Caco-2 (cell line): ENCODE measurements at regions not wholly inside any gene's neighbourhood (a gene's known extent, or its start where the extent isn't known, plus 50 kb on each side); places are given as distances from the start of the nearest gene placed in this dataset.
"Not testable (repeated sequence)": the region's sequence is repeated elsewhere in the genome, so short reads cannot be mapped to it uniquely, and the experiment has no call there.

ENCODE experiments used
- BruUV-seq: library from RNA; stranded (reverse); fragments of 400-500 nt; replicated peaks from 2 replicates; lab custom pipeline; 2021; lab: Mats Ljungman, UMichigan
- CTCF ChIA-PET: fragments of 300-600 bp; sonication (Branson Sonifier 250); formaldehyde crosslinking; loops from one replicate; lab custom pipeline; 2022; ENCODE audit warnings: antibody characterized with exemption; lab: Charles Lee
- POLR2A ChIA-PET: fragments of 300-600 bp; sonication (Branson Sonifier 250); formaldehyde crosslinking; loops from one replicate; lab custom pipeline; 2022; ENCODE audit warnings: antibody characterized with exemption; lab: Charles Lee
- DNase-seq, 2 experiments: peaks; one replicate each; pipeline versions ENCODE4 v3.0.0 to v3.0.0-alpha.2; 2020 to 2022
- H3K27me3 ChIP-seq: replicated peaks from 2 replicates; pipeline ENCODE4 v1.6.0; 2011; ENCODE audit warnings: low read length; ENCODE audit not compliant: control insufficient read depth, insufficient read depth
- H3K36me3 ChIP-seq: 2 replicates; pipeline ENCODE4 v1.5.1; 2011; ENCODE audit warnings: low read length; ENCODE audit not compliant: control insufficient read depth, insufficient read depth
- H3K4me1 ChIP-seq: fragments of 250-450 bp; sonication (Bioruptor Pico); 2 replicates; pipeline ENCODE4 v1.5.1; 2020; ENCODE audit warnings: mild to moderate bottlenecking
- H3K4me3 ChIP-seq: 2 replicates; pipeline ENCODE4 v1.5.1; 2011; ENCODE audit warnings: low read depth, mild to moderate bottlenecking, control low read depth, low read length
- H3K9me3 ChIP-seq: fragments of 250-450 bp; sonication (Bioruptor Pico); 2 replicates; pipeline ENCODE4 v1.5.1; 2020; ENCODE audit warnings: mild to moderate bottlenecking, moderate library complexity
- H3K27ac Mint-ChIP-seq: one replicate; pipeline ENCODE4 v1.8.0; 2022; ENCODE audit warnings: mixed read lengths; ENCODE audit not compliant: unreplicated experiment
- H3K27me3 Mint-ChIP-seq: one replicate; pipeline ENCODE4 v1.8.0; 2022; ENCODE audit warnings: mixed read lengths; ENCODE audit not compliant: insufficient read depth, unreplicated experiment
- H3K36me3 Mint-ChIP-seq: one replicate; pipeline ENCODE4 v1.8.0; 2022; ENCODE audit warnings: mild to moderate bottlenecking, mixed read lengths; ENCODE audit not compliant: insufficient read depth, unreplicated experiment
- H3K4me1 Mint-ChIP-seq: one replicate; pipeline ENCODE4 v1.8.0; 2022; ENCODE audit warnings: low read depth, mixed read lengths; ENCODE audit not compliant: unreplicated experiment
- H3K4me3 Mint-ChIP-seq: one replicate; pipeline ENCODE4 v1.8.0; 2022; ENCODE audit warnings: mild to moderate bottlenecking, moderate library complexity, mixed read lengths; ENCODE audit not compliant: unreplicated experiment
- H3K9me3 Mint-ChIP-seq: one replicate; pipeline ENCODE4 v1.8.0; 2022; ENCODE audit warnings: mixed read lengths; ENCODE audit not compliant: unreplicated experiment
- CTCF ChIP-seq, 2 experiments: fragments of 200-600 bp in 1 of 2; IDR thresholded peaks; 1 replicate in 1 of 2; 2 replicates in 1 of 2; pipeline versions ENCODE4 v1.5.1 to v1.8.0; 2011 to 2022; ENCODE audit warnings: antibody characterized with exemption in 1 of 2, control low read depth in 1 of 2, inconsistent platforms in 1 of 2, low read depth in 1 of 2, low read length in 1 of 2, mild to moderate bottlenecking in 1 of 2, moderate library complexity in 1 of 2; ENCODE audit not compliant: insufficient read depth in 1 of 2, severe bottlenecking in 1 of 2, unreplicated experiment in 1 of 2
- intact Hi-C: fragments of 100-400 bp; cut with micrococcal nuclease; formaldehyde crosslinking; loops from one replicate; pipeline ENCODE4 v1.10.0; 2022; ENCODE audit not compliant: unreplicated experiment

DNA sequence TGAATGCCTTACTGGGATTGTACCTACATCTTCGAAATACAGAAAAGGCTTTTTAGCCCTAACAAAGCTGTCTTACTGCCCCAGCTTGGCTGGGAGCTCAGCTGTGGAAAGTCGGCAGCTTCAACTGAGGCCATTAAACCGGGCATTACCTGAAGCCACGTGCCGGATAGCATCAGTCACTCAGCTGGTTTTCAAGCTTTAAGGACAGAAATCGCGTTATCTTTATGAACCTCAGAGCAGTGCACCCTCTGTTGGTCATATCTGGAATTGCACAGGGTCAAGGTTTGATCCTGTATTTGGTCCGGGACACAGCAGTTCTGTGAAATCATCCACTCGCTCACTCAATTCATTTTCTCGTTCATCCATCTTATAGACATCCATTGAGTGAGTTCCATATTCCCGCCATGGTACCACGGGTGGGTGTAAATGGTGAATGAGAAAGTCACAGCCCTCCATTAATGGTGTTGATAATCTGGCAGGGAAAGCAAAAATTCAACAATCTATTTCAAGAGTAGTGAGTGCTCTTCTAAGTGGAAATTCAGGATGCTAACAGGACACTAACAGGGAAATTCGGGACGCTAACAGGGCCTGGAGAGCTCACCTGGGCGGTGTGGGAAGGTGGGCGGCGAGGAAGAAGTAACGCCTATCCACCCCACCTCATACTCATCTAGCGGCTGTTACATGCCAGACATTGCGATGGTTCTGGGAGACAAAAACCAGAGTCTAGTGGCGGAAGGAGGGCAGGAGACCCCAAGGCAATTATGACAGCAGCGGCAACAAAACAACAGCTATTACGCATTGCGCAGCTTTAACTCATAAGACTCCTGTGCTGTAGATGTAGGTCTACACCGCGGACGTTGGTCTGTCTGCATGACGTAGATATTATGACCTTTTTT, 60.6 kb upstream of the TCL1A start:
- intact Hi-C loops = loop anchor here (1.0 kb wide), 2 partner anchors 165 to 213 kb away; no protein-coding TSS in a partner anchor
- peak; percentile 53 to 62 for DNase-seq
- H3K27ac Mint-ChIP-seq = no peak overlapping the region
- BruUV-seq = no TSS peak
- TF ChIP-seq CTCF (IDR thresholded peaks at IDR 0.05; ENCODE audit: insufficient read depth in 1 of 2, low read depth in 1 of 2, low read length in 1 of 2, severe bottlenecking in 1 of 2, unreplicated experiment in 1 of 2) = peak; percentile 75 to 79
- no peaks in the 10 kb centered on the region for H3K36me3 ChIP-seq
- H3K4me1 ChIP-seq = no peaks in the 10 kb centered on the region
- POLR2A ChIA-PET = interaction anchor here (0.6 kb wide), 1 partner anchor 733 kb away, joined by 14 read pairs; no protein-coding TSS in a partner anchor
- no peaks in the 10 kb centered on the region for H3K9me3 ChIP-seq
- no peaks in the 10 kb centered on the region for H3K27me3 ChIP-seq
- peaks cover 20% of the 10 kb centered on the region for H3K27me3 Mint-ChIP-seq
- CTCF ChIA-PET = interaction anchor here (0.6 to 1.4 kb wide), 8 partner anchors 15 to 271 kb away, joined by 3 to 9 read pairs (median 4); partner anchors contain the start of gene GLRX5
- no peaks in the 10 kb centered on the region for H3K4me1 Mint-ChIP-seq
- H3K36me3 Mint-ChIP-seq = no peaks in the 10 kb centered on the region
- H3K4me3 ChIP-seq = no peak overlapping the region
- no peak overlapping the region for H3K4me3 Mint-ChIP-seq
- no peaks in the 10 kb centered on the region for H3K9me3 Mint-ChIP-seq

GRCh38 chr14:95770777-95771176, 56.9 kb upstream of the TCL1A start:
- no peaks in the 10 kb centered on the region for H3K4me1 Mint-ChIP-seq
- H3K9me3 Mint-ChIP-seq = no peaks in the 10 kb centered on the region
- H3K36me3 ChIP-seq = no peaks in the 10 kb centered on the region
- H3K4me1 ChIP-seq = no peaks in the 10 kb centered on the region
- H3K27me3 ChIP-seq = no peaks in the 10 kb centered on the region
- H3K4me3 ChIP-seq = no peak overlapping the region
- H3K27ac Mint-ChIP-seq = no peak overlapping the region
- no TSS peak for BruUV-seq
- H3K36me3 Mint-ChIP-seq = no peaks in the 10 kb centered on the region
- H3K9me3 ChIP-seq = no peaks in the 10 kb centered on the region
- POLR2A ChIA-PET = no interaction called here
- H3K4me3 Mint-ChIP-seq = no peak overlapping the region
- no peak for DNase-seq
- CTCF ChIA-PET = no interaction called here
- peaks cover 25% of the 10 kb centered on the region for H3K27me3 Mint-ChIP-seq
- intact Hi-C loops = no loop called here
- TF ChIP-seq CTCF (IDR thresholded peaks at IDR 0.05; ENCODE audit: insufficient read depth in 1 of 2, low read depth in 1 of 2, low read length in 1 of 2, severe bottlenecking in 1 of 2, unreplicated experiment in 1 of 2) = no peak

DNA sequence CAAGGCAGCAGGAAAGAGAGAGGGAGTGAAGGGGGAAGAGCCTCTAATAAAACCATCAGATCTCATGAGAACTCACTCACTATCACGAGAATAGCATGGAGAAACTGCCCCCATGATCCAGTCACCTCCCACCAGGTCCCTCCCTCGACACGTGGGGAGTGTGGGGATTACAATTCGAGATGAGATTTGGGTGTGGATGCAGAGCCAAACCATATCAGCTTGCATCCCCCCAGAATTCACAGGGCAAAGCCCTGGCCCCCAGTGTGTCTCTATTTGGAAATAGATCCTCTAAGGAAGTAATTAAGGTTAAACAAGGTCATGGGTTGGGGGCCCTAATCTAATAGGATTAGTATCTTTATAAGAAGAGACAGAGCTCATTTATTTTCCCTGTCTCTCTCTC, 56.1 kb upstream of the TCL1A start:
- Histone ChIP-seq H3K36me3 (no peaks in the 10 kb centered on the region), H3K4me3 (no peak overlapping the region), H3K9me3 (no peaks in the 10 kb centered on the region), H3K27me3 (no peaks in the 10 kb centered on the region), H3K4me1 (no peaks in the 10 kb centered on the region)
- no peak for TF ChIP-seq CTCF (IDR thresholded peaks at IDR 0.05; ENCODE audit: insufficient read depth in 1 of 2, low read depth in 1 of 2, low read length in 1 of 2, severe bottlenecking in 1 of 2, unreplicated experiment in 1 of 2)
- Mint-ChIP-seq H3K9me3 (no peaks in the 10 kb centered on the region), H3K4me1 (no peaks in the 10 kb centered on the region), H3K4me3 (no peak overlapping the region), H3K36me3 (no peaks in the 10 kb centered on the region), H3K27me3 (peaks cover 21% of the 10 kb centered on the region), H3K27ac (no peak overlapping the region)
- POLR2A ChIA-PET = no interaction called here
- intact Hi-C loops = no loop called here
- DNase-seq = no peak
- CTCF ChIA-PET = interaction anchor here (1.1 kb wide), 1 partner anchor 207 kb away, joined by 3 read pairs; no protein-coding TSS in a partner anchor
- no TSS peak for BruUV-seq

- BruUV-seq, H3K27ac Mint-ChIP-seq, H3K4me3 Mint-ChIP-seq, H3K27me3 ChIP-seq, intact Hi-C loops, H3K9me3 Mint-ChIP-seq, H3K36me3 ChIP-seq, H3K36me3 Mint-ChIP-seq, H3K9me3 ChIP-seq, H3K4me1 ChIP-seq, POLR2A ChIA-PET, H3K4me3 ChIP-seq, DNase-seq, H3K4me1 Mint-ChIP-seq: not testable (repeated sequence)
- peaks cover 21% of the 10 kb centered on the region for H3K27me3 Mint-ChIP-seq
- CTCF ChIA-PET = interaction anchor here (1.1 kb wide), 1 partner anchor 207 kb away, joined by 3 read pairs; no protein-coding TSS in a partner anchor
These were observed 55.5 kb upstream of the TCL1A start for GRCh38 chr14:95769431-95769830.
